Endodermal cell (in vitro differentiated cells): ENCODE measurements at regions not wholly inside any gene's neighbourhood (a gene's known extent, or its start where the extent isn't known, plus 50 kb on each side); places are given as distances from the start of the nearest gene placed in this dataset.

Experiments used
- DNase-seq: peaks from one replicate; pipeline ENCODE4 v3.0.0-alpha.2; 2017
- H3K27ac ChIP-seq: 2 replicates; pipeline ENCODE4 v1.5.1; 2013; ENCODE audit warnings: mild to moderate bottlenecking, low read depth, low read length, moderate library complexity
- H3K27me3 ChIP-seq: 2 replicates; pipeline ENCODE4 v1.6.1; 2013; ENCODE audit warnings: mild to moderate bottlenecking, low read length, moderate library complexity; ENCODE audit not compliant: insufficient read depth, control insufficient read depth, poor library complexity, severe bottlenecking
- H3K36me3 ChIP-seq: 2 replicates; pipeline ENCODE4 v1.7.0; 2013; ENCODE audit warnings: mild to moderate bottlenecking, low read length, moderate library complexity; ENCODE audit not compliant: control insufficient read depth, insufficient read depth
- H3K4me1 ChIP-seq: one replicate; pipeline ENCODE4 v1.7.0; 2013; ENCODE audit warnings: low read length; ENCODE audit not compliant: control insufficient read depth, insufficient read depth
- H3K4me3 ChIP-seq: 2 replicates; pipeline ENCODE4 v1.5.1; 2013; ENCODE audit warnings: mild to moderate bottlenecking, low read length, moderate library complexity
- H3K9ac ChIP-seq: 2 replicates; pipeline ENCODE4 v1.6.1; 2013; ENCODE audit warnings: mild to moderate bottlenecking, low read length, moderate library complexity; ENCODE audit not compliant: poor library complexity, severe bottlenecking; ENCODE audit errors: extremely low read depth
- H3K9me3 ChIP-seq: 2 replicates; pipeline ENCODE4 v1.6.1; 2013; ENCODE audit warnings: mild to moderate bottlenecking, low read length, moderate library complexity; ENCODE audit not compliant: control insufficient read depth
- H3K27ac Mint-ChIP-seq: 2 replicates; pipeline ENCODE4 v1.8.0; 2020; ENCODE audit warnings: mixed read lengths
- H3K27me3 Mint-ChIP-seq: 2 replicates; pipeline ENCODE4 v1.8.0; 2021; ENCODE audit warnings: mild to moderate bottlenecking, mixed read lengths; ENCODE audit not compliant: insufficient read depth
- H3K36me3 Mint-ChIP-seq: 2 replicates; pipeline ENCODE4 v1.8.0; 2020; ENCODE audit warnings: low read depth, mixed read lengths
- H3K4me1 Mint-ChIP-seq: 2 replicates; pipeline ENCODE4 v1.8.0; 2020; ENCODE audit warnings: mixed read lengths
- H3K4me3 Mint-ChIP-seq: 2 replicates; pipeline ENCODE4 v1.8.0; 2020; ENCODE audit warnings: mild to moderate bottlenecking, moderate library complexity, mixed read lengths
- H3K9me3 Mint-ChIP-seq: 2 replicates; pipeline ENCODE4 v1.8.0; 2020; ENCODE audit warnings: mild to moderate bottlenecking, mixed read lengths
- WGBS, 2 experiments: methylation state at CpG; one replicate each; pipeline versions ENCODE4 v1.1.5 to v1.1.7; 2013; ENCODE audit warnings: missing lambda C conversion rate in 2 of 2, mixed read lengths in 1 of 2; ENCODE audit not compliant: insufficient coverage in 1 of 2, insufficient read length in 1 of 2; 5-methylcytosine and 5-hydroxymethylcytosine counted together
- TF ChIP-seq, protein P1 (sequence below): fragments of 200-600 bp; sonication (generic); conservative IDR thresholded peaks from 2 replicates; pipeline ENCODE4 v1.5.0; 2021; ENCODE audit warnings: antibody characterized with exemption, mild to moderate bottlenecking

DNA sequence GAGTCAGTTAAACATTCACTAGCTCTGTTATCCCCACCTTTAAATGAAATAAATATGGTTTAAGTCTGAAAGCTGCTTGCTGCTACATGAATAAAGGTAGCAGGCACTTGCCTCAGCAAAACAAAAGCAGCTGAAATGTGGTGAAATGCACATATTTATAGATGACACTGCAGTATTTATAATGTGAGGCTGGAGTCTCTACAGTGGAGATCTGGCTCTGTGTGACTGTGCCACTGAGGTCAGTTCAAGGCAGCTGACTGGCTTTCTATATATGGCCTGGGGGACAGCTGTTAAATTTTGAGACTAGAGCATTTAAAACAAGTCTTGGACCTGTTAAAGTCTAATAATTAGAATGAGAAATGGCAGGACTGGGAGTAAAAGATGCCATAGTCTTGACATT is 859.6 kb upstream of the SEMA6A start:
- H3K27ac Mint-ChIP-seq, result no peak overlapping the region
- Histone ChIP-seq H3K27ac (no peak overlapping the region), H3K36me3 (no peaks in the 10 kb centered on the region), H3K27me3 (no peaks in the 10 kb centered on the region), H3K9me3 (no peaks in the 10 kb centered on the region), H3K4me1 (no peaks in the 10 kb centered on the region), H3K9ac (no peak overlapping the region), H3K4me3 (no peak overlapping the region)
- no peaks in the 10 kb centered on the region for H3K36me3 Mint-ChIP-seq
- DNase-seq, result no peak
- H3K4me3 Mint-ChIP-seq, result no peak overlapping the region
- H3K9me3 Mint-ChIP-seq, result no peaks in the 10 kb centered on the region
- H3K27me3 Mint-ChIP-seq, result no peaks in the 10 kb centered on the region
- peaks cover 4% of the 10 kb centered on the region for H3K4me1 Mint-ChIP-seq
- TF ChIP-seq, protein P1, sequence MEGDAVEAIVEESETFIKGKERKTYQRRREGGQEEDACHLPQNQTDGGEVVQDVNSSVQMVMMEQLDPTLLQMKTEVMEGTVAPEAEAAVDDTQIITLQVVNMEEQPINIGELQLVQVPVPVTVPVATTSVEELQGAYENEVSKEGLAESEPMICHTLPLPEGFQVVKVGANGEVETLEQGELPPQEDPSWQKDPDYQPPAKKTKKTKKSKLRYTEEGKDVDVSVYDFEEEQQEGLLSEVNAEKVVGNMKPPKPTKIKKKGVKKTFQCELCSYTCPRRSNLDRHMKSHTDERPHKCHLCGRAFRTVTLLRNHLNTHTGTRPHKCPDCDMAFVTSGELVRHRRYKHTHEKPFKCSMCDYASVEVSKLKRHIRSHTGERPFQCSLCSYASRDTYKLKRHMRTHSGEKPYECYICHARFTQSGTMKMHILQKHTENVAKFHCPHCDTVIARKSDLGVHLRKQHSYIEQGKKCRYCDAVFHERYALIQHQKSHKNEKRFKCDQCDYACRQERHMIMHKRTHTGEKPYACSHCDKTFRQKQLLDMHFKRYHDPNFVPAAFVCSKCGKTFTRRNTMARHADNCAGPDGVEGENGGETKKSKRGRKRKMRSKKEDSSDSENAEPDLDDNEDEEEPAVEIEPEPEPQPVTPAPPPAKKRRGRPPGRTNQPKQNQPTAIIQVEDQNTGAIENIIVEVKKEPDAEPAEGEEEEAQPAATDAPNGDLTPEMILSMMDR, result no peak

DNA sequence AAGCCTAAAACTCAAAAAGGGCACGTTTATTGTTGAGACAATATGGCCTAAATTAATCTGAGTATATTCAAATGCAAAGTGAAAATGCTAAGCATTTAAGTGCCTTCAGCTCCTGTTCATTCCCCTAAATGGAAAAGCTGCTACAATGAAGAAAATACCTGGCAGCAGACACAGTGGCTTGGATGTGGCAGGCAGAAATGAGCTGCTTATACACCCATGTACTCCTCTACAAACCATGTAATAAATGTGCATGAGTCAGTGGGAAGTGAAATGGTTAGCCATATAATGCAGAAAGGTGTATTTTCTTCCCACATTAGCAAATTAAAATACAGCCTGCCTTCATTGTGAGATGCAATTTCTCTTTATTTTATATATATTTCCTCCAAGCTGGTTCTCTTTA is 859.2 kb upstream of the SEMA6A start:
- H3K4me3 Mint-ChIP-seq, result no peak overlapping the region

DNA sequence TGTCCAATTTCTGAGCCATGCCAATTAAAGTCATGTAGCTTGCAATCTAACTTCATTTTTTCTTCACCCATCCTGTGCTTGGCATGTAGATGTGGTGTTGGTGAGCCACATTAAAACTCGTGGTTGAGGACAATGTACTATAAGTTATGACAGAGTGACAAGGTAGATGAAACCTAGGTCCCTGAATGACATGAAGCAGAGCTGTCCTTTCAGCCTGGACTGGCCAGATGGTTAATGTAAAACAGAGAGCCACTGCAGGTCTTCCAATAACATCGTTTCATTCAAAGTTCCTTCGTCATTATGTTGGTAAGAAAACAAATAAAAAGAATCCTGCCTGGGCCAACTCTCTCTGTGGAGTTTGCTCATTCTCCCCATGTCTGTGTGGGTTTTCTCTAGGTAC is 856.5 kb upstream of the SEMA6A start:
- Mint-ChIP-seq H3K4me1 (no peaks in the 10 kb centered on the region), H3K27ac (no peak overlapping the region), H3K27me3 (no peaks in the 10 kb centered on the region), H3K4me3 (no peak overlapping the region), H3K9me3 (no peaks in the 10 kb centered on the region), H3K36me3 (no peaks in the 10 kb centered on the region)
- no peak for DNase-seq
- WGBS, 2 experiments, result 85 to 93% methylated on average over 3 of the region's 3 CpGs
- no peak overlapping the region for H3K9ac ChIP-seq
- H3K27ac ChIP-seq, result no peak overlapping the region
- TF ChIP-seq, protein P1, result no peak
- H3K9me3 ChIP-seq, result no peaks in the 10 kb centered on the region
- no peak overlapping the region for H3K4me3 ChIP-seq
- H3K36me3 ChIP-seq, result no peaks in the 10 kb centered on the region
- H3K4me1 ChIP-seq, result no peaks in the 10 kb centered on the region
- H3K27me3 ChIP-seq, result no peaks in the 10 kb centered on the region

More for the DNA sequence above, 859.2 kb upstream of the SEMA6A start:
- Mint-ChIP-seq H3K36me3 (no peaks in the 10 kb centered on the region), H3K9me3 (no peaks in the 10 kb centered on the region), H3K27me3 (no peaks in the 10 kb centered on the region), H3K27ac (no peak overlapping the region), H3K4me1 (peaks cover 4% of the 10 kb centered on the region)
- H3K27me3 ChIP-seq, result no peaks in the 10 kb centered on the region
- no peaks in the 10 kb centered on the region for H3K36me3 ChIP-seq
- TF ChIP-seq, protein P1, result no peak
- WGBS, 2 experiments, result 17 to 68% methylated on average over 1 of the region's 1 CpG
- H3K9ac ChIP-seq, result no peak overlapping the region
- H3K9me3 ChIP-seq, result no peaks in the 10 kb centered on the region
- H3K4me3 ChIP-seq, result no peak overlapping the region
- no peak overlapping the region for H3K27ac ChIP-seq
- no peak for DNase-seq
- no peaks in the 10 kb centered on the region for H3K4me1 ChIP-seq
